PFSK-1 (cell line): ENCODE measurements at regions not wholly inside any gene's neighbourhood (a gene's known extent, or its start where the extent isn't known, plus 50 kb on each side); places are given as distances from the start of the nearest gene placed in this dataset.

Experiments used
- FOXP2 ChIP-seq: optimal IDR thresholded peaks from 2 replicates; pipeline ENCODE3; 2011; ENCODE audit warnings: borderline replicate concordance, control low read depth, inconsistent platforms; ENCODE audit not compliant: insufficient read depth; ENCODE audit errors: extremely low read length, extremely low read depth
- POLR2AphosphoS5 ChIP-seq: IDR thresholded peaks from 2 replicates; pipeline ENCODE4 v1.6.1; 2012; ENCODE audit warnings: low read depth, mild to moderate bottlenecking, control low read depth, low read length, moderate library complexity
- SIN3A ChIP-seq: IDR thresholded peaks from 2 replicates; pipeline ENCODE4 v1.6.1; 2012; ENCODE audit warnings: mild to moderate bottlenecking, low read length, moderate library complexity, borderline replicate concordance; ENCODE audit not compliant: insufficient read depth
- TAF1 ChIP-seq: IDR thresholded peaks from 2 replicates; pipeline ENCODE4 v1.6.1; 2012; ENCODE audit warnings: low read length, control low read depth, borderline replicate concordance; ENCODE audit not compliant: insufficient read depth
- TF ChIP-seq, protein P1 (sequence below), 2 experiments: IDR thresholded peaks; 2 replicates each; pipeline versions ENCODE4 v1.6.1 to v1.8.0; 2011 to 2012; ENCODE audit warnings: low read depth in 2 of 2, low read length in 2 of 2, control low read depth in 1 of 2, inconsistent platforms in 1 of 2, mild to moderate bottlenecking in 1 of 2, moderate library complexity in 1 of 2; ENCODE audit not compliant: insufficient read depth in 1 of 2

DNA sequence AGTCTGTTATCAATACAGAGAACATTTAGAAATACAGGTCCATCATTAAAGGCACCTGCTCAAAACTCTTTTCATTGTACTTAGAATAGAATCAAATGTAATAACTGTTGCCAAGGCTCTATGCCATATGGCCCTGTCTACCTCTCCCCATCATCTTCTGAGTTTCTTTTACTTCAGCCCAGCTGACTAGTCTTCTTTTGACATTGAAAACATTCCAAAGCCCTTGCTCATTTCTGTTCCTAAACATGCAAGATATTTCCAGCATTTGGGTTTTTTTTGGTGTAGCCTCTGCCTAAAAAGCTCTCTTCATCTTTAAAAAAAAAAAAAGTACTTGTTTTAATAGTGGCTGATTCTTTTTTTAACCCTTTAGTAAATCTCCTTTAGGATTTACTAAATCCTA, 165.5 kb upstream of the SMIM30 start:
- TF ChIP-seq FOXP2: no peak
- TF ChIP-seq SIN3A: no peak
- TF ChIP-seq, protein P1, sequence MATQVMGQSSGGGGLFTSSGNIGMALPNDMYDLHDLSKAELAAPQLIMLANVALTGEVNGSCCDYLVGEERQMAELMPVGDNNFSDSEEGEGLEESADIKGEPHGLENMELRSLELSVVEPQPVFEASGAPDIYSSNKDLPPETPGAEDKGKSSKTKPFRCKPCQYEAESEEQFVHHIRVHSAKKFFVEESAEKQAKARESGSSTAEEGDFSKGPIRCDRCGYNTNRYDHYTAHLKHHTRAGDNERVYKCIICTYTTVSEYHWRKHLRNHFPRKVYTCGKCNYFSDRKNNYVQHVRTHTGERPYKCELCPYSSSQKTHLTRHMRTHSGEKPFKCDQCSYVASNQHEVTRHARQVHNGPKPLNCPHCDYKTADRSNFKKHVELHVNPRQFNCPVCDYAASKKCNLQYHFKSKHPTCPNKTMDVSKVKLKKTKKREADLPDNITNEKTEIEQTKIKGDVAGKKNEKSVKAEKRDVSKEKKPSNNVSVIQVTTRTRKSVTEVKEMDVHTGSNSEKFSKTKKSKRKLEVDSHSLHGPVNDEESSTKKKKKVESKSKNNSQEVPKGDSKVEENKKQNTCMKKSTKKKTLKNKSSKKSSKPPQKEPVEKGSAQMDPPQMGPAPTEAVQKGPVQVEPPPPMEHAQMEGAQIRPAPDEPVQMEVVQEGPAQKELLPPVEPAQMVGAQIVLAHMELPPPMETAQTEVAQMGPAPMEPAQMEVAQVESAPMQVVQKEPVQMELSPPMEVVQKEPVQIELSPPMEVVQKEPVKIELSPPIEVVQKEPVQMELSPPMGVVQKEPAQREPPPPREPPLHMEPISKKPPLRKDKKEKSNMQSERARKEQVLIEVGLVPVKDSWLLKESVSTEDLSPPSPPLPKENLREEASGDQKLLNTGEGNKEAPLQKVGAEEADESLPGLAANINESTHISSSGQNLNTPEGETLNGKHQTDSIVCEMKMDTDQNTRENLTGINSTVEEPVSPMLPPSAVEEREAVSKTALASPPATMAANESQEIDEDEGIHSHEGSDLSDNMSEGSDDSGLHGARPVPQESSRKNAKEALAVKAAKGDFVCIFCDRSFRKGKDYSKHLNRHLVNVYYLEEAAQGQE (IDR thresholded peaks at IDR 0.05; ENCODE audit: insufficient read depth in 1 of 2, low read depth in 2 of 2, low read length in 2 of 2): no peak
- no peak for TF ChIP-seq TAF1
- no peak for TF ChIP-seq POLR2AphosphoS5

DNA sequence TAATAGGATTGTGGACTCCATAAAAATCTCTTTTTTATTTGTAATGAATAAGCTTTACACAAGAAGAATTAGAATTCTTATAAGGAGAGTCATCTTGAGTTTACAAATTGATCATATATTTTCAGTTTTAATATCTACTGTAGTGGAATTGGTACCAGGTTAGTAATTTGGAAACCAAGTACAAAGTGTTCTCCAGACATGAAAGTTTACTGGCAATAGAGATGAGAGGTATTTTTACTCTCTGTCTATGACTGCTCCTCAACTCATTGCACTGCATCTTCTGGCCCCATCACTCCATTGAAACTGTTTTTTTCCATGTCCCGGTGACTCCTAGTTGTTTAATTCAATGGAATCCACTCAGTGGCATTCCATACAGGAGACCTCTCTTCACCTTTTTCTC, 164.5 kb upstream of the SMIM30 start:
- no peak for TF ChIP-seq FOXP2
- no peak for TF ChIP-seq SIN3A
- no peak for TF ChIP-seq TAF1
- TF ChIP-seq, protein P1 (IDR thresholded peaks at IDR 0.05; ENCODE audit: insufficient read depth in 1 of 2, low read depth in 2 of 2, low read length in 2 of 2): no peak
- TF ChIP-seq POLR2AphosphoS5: no peak

DNA sequence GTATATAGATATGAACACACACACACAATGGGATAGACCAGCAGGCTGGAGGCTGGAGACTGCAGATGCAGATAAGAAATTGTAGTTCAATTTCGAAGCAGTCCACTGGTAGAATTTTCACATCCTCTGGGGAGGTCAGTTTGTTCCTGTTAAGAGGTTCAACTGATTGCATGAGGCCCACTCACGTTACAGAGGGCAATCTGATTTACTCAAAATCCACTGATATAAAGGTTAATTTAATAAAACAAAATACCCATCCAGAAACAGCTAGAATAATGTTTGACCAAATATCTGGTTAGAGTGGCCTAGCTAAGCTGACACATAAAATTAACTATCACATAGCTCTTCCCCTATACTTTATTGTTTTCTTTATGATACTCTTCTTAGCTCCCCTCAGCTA, 162.9 kb upstream of the SMIM30 start:
- no peak for TF ChIP-seq POLR2AphosphoS5
- TF ChIP-seq, protein P1 (IDR thresholded peaks at IDR 0.05; ENCODE audit: insufficient read depth in 1 of 2, low read depth in 2 of 2, low read length in 2 of 2): no peak
- no peak for TF ChIP-seq TAF1
- no peak for TF ChIP-seq FOXP2
- no peak for TF ChIP-seq SIN3A

DNA sequence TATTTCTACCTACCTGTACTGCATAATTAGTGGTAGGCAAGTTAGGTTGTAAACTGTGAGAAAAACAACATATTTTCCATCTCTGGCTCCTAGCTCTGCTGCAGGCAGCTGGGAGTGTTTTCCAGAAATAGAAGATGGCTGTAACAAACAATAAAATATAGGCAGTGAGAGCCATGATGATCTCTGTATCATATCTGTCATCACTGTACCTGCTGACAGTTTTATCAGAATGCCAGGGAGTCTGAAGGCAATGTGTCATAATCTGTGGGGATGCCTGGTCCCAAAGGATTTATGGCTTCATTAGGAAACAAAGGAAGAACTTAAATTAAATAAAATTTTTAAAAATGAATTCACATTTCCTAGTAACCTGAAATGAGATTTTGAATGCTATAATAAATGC, 160.9 kb upstream of the SMIM30 start:
- TF ChIP-seq POLR2AphosphoS5 (no peak), FOXP2 (no peak)

DNA sequence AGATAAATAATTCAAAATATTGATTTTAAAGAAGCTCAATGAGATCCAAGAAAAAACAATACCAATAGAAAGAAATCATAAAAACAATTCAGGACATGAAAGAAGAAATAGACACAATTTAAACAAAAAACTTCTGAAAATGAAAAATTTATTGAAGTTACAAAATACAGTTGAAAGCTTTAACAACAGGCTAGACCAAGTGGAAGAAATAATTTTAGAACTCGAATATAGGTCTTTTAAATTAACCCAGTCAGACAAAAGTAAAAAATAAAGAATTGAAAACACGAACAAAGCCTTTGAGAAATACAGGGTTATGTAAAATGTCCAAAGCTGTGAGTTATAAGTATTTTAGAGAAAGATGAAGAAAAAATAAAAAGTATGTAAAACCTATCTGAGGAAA, 152.4 kb upstream of the SMIM30 start:
- TF ChIP-seq POLR2AphosphoS5: no peak
- TF ChIP-seq, protein P1 (IDR thresholded peaks at IDR 0.05; ENCODE audit: insufficient read depth in 1 of 2, low read depth in 2 of 2, low read length in 2 of 2): no peak
- TF ChIP-seq SIN3A: no peak
- no peak for TF ChIP-seq TAF1
- TF ChIP-seq FOXP2: no peak
